ENCODE measurements at regions not wholly inside any gene's neighbourhood (a gene's known extent, or its start where the extent isn't known, plus 50 kb on each side); places are given as distances from the start of the nearest gene placed in this dataset.

DNA sequence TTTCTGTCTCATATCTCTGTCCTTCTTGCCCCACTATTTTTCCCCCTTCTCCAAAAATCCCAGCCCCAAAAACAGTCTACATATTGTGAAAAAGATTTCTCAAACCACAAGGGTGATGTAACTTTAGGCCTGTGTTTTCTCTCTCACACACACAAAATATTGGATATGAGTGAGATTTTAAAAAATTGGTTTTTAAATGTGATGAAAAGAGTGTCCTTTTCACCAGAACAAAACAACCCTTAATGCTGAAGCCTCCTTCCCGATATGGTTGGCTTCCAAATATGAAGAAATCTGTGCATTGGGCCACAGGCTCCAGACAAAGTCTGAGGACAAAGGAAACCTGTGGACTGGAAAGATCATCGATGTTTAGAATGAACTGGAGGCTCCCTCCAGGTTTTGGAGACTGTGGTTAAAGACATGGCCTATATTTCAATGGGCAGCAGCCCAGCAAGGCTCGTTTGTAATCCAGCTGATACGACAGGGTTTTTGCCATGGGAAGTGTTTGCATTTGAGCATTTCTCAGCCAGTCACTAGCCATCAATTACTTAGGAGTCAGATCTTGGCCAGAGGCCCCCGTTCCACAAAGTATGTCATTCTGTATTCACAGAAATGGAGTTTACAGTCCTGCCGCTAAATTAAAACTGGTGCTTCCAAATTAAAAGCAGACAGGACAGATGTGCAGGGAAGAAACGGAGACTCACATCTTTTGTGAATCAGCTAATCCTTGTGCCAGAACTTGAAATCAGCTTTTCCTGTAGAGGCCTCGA, 546.3 kb downstream of the EBF1 start:
- no peak overlapping the region for H3K27ac Mint-ChIP-seq (ENCODE audit: unreplicated experiment)
- H3K9me3 Mint-ChIP-seq (ENCODE audit: unreplicated experiment), result peaks cover 1% of the 10 kb centered on the region
- H3K4me3 Mint-ChIP-seq (ENCODE audit: unreplicated experiment), result no peak overlapping the region
- TF ChIP-seq, protein P1, sequence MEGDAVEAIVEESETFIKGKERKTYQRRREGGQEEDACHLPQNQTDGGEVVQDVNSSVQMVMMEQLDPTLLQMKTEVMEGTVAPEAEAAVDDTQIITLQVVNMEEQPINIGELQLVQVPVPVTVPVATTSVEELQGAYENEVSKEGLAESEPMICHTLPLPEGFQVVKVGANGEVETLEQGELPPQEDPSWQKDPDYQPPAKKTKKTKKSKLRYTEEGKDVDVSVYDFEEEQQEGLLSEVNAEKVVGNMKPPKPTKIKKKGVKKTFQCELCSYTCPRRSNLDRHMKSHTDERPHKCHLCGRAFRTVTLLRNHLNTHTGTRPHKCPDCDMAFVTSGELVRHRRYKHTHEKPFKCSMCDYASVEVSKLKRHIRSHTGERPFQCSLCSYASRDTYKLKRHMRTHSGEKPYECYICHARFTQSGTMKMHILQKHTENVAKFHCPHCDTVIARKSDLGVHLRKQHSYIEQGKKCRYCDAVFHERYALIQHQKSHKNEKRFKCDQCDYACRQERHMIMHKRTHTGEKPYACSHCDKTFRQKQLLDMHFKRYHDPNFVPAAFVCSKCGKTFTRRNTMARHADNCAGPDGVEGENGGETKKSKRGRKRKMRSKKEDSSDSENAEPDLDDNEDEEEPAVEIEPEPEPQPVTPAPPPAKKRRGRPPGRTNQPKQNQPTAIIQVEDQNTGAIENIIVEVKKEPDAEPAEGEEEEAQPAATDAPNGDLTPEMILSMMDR (IDR thresholded peaks at IDR 0.05; ENCODE audit: partially characterized antibody, unreplicated experiment), result no peak
- no peaks in the 10 kb centered on the region for H3K27me3 Mint-ChIP-seq (ENCODE audit: unreplicated experiment)
- peaks cover 7% of the 10 kb centered on the region for H3K36me3 Mint-ChIP-seq (ENCODE audit: unreplicated experiment)
- no peaks in the 10 kb centered on the region for H3K4me1 Mint-ChIP-seq (ENCODE audit: low read depth, unreplicated experiment)
- DNase-seq, result no peak

DNA sequence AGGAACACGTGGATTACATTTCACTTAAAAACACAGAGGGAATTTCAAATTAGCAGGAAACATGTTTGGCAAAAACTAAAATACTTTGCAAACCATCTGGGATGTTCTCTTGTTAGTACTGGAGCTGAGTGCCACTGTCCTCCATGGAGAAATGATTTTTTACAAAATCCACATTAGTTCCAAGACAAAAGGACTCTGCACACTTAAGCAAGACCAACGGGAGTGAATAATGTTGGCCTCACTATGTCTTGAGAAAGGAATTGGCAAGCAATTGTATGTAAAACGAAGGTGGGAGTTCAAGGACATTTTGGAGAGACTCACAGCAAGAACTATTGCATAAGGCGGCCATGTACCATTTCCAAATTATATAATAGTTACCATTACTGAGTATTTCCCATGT, 547.5 kb downstream of the EBF1 start:
- Mint-ChIP-seq H3K4me3 (ENCODE audit: unreplicated experiment) (no peak overlapping the region), H3K4me1 (ENCODE audit: low read depth, unreplicated experiment) (no peaks in the 10 kb centered on the region), H3K27ac (ENCODE audit: unreplicated experiment) (no peak overlapping the region), H3K27me3 (ENCODE audit: unreplicated experiment) (no peaks in the 10 kb centered on the region), H3K9me3 (ENCODE audit: unreplicated experiment) (peaks cover 4% of the 10 kb centered on the region), H3K36me3 (ENCODE audit: unreplicated experiment) (peaks cover 11% of the 10 kb centered on the region)
- TF ChIP-seq, protein P1 (IDR thresholded peaks at IDR 0.05; ENCODE audit: partially characterized antibody, unreplicated experiment), result no peak
- DNase-seq, result no peak

DNA sequence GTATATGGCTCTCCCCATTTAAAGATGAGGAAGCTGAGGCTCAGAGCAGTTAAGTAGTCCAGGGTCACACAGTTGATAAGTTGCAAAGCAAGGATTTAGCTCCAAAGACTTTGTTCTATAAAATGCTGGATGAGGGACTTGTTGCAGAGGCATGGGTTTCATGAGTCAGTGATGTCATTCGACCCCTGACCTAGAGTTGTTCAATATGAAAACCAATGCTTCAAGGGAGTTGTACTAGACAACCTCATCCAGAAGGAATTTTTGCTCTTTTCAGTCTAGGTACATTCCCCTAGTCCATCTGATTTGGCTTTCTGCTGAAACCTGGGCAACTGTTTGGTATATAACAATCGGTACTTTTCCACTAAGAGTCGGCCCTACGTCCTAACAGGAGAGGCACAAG, 550.4 kb downstream of the EBF1 start:
- Mint-ChIP-seq H3K9me3 (ENCODE audit: unreplicated experiment) (peaks cover 4% of the 10 kb centered on the region), H3K4me3 (ENCODE audit: unreplicated experiment) (no peak overlapping the region), H3K27ac (ENCODE audit: unreplicated experiment) (no peak overlapping the region), H3K27me3 (ENCODE audit: unreplicated experiment) (no peaks in the 10 kb centered on the region), H3K4me1 (ENCODE audit: low read depth, unreplicated experiment) (no peaks in the 10 kb centered on the region), H3K36me3 (ENCODE audit: unreplicated experiment) (peaks cover 6% of the 10 kb centered on the region)
- TF ChIP-seq, protein P1 (IDR thresholded peaks at IDR 0.05; ENCODE audit: partially characterized antibody, unreplicated experiment), result no peak
- DNase-seq, result no peak

DNA sequence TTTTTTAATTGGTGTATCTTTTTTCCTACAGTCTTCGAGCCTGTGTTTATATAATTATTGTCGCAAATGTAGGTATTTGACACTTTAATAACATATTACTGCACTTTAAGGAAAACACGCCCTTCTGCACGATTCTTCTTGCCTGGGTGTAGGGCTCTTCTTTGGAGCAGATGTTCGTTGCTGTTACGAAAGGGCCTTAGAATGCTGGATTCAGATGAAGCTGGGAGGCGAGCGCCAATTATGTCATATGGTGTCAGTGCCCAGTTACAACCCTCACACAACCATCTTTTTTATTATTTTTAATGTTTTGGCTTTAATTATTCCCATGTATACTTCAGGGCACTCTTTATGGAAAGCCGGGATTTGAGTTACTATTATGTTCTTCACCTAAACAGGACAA, 553.0 kb downstream of the EBF1 start:
- no peak for DNase-seq
- no peak overlapping the region for H3K4me3 Mint-ChIP-seq (ENCODE audit: unreplicated experiment)
- H3K27me3 Mint-ChIP-seq (ENCODE audit: unreplicated experiment), result peaks cover 1% of the 10 kb centered on the region
- TF ChIP-seq, protein P1 (IDR thresholded peaks at IDR 0.05; ENCODE audit: partially characterized antibody, unreplicated experiment), result no peak
- H3K27ac Mint-ChIP-seq (ENCODE audit: unreplicated experiment), result no peak overlapping the region
- no peaks in the 10 kb centered on the region for H3K4me1 Mint-ChIP-seq (ENCODE audit: low read depth, unreplicated experiment)
- H3K9me3 Mint-ChIP-seq (ENCODE audit: unreplicated experiment), result peaks cover 4% of the 10 kb centered on the region
- peaks cover 4% of the 10 kb centered on the region for H3K36me3 Mint-ChIP-seq (ENCODE audit: unreplicated experiment)

DNA sequence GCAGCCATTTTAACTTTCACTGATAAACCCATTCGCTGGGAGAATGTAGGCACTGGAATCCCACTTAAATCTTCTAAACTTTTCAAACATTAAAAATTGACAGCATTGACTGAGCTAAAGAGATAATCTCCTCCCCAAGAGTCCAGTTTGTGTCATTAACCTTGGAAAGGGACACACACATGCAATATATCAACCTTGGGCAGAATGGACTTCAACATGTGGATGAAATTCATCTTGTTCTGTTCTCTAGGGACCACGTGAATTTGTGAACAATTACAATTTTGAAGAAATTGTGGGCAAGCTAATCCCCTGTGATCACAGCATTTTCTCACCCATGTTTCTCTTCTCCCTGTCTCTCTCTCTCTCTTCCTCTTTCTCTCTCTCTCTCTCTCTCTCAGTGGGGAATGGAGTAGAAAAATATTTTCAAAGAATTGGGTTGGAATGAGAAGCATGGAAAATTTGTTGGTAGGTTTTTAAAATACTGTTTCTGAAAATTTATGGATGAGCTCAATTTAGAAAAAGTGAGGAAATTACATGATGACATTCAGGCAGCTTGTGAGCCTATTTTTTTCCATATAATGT, 553.7 kb downstream of the EBF1 start:
- peaks cover 4% of the 10 kb centered on the region for H3K9me3 Mint-ChIP-seq (ENCODE audit: unreplicated experiment)

More for the DNA sequence above, 553.7 kb downstream of the EBF1 start:
- no peak overlapping the region for H3K27ac Mint-ChIP-seq (ENCODE audit: unreplicated experiment)
- peaks cover 4% of the 10 kb centered on the region for H3K36me3 Mint-ChIP-seq (ENCODE audit: unreplicated experiment)
- no peak overlapping the region for H3K4me3 Mint-ChIP-seq (ENCODE audit: unreplicated experiment)
- TF ChIP-seq, protein P1 (IDR thresholded peaks at IDR 0.05; ENCODE audit: partially characterized antibody, unreplicated experiment), result no peak
- H3K4me1 Mint-ChIP-seq (ENCODE audit: low read depth, unreplicated experiment), result no peaks in the 10 kb centered on the region
- DNase-seq, result no peak
- H3K27me3 Mint-ChIP-seq (ENCODE audit: unreplicated experiment), result peaks cover 1% of the 10 kb centered on the region

Measured in glutamatergic neuron (in vitro differentiated cells).